GM18499 (cell line): ENCODE measurements at regions not wholly inside any gene's neighbourhood (a gene's known extent, or its start where the extent isn't known, plus 50 kb on each side); places are given as distances from the start of the nearest gene placed in this dataset.

Experiments
- ATAC-seq: cut with Tn5 transposase; IDR thresholded peaks from one replicate; pipeline ENCODE4 v1.9.1; 2021; ENCODE audit warnings: moderate number of reproducible peaks; ENCODE audit not compliant: insufficient read depth, unreplicated experiment

DNA sequence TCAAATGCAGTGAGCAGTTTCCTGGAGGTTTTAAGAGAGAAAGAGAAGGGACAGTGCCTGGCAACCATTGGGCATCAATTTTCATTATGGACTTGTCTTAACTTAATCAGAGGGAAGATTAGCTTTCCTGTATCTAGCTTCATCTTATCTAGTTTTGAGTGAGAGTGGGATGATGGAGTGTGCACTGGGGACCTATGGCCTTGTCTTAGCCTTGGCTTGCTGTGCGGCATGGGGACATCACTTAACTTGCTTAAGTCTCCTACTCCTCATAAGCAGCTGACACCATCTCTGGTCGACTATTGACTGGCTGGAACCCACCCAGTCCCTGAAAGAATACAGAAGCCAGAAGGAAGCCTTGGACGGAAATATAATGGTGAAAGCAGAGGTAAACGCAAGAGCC is 344.0 kb downstream of the SOX11 start:
- ATAC-seq, result no peak

DNA sequence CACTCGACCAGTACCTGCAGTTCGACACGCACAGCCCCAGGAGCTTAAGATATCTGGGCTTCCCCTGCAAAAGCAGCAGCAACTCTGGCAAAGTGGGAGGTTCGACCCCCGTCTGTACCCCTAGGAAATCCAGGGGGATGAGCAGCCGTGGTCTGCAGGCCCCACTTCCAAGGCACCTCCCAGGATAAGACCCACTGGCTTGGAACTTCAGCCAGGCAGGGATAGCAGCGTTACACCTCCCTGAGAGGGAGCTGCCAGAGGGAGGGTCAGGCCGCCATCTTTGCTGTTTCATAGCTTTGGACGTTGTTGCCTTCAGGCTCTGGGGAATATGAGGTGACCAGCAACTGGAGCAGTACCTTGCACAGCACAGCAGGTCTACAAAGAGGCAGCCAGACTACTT is 351.1 kb downstream of the SOX11 start:
- ATAC-seq, result no peak

DNA sequence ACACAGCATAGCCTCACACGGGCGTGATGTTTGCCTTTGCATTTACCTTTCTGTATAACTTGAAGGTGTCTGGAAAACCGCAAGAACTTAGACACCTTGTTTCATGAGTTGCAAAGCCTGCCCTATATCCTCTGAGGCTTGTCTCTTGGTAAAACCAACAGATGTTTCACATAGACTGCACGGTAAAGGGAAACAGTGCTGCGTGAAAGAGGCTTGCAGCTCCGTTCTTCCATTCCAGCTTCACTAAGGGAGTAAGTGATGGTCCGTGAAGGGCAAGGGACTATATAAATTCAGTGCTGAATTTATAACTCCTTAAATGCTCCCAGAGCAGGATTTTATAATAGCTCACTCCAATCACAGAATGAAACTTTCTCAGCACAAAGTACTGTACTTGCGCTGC is 360.5 kb downstream of the SOX11 start:
- no peak for ATAC-seq

DNA sequence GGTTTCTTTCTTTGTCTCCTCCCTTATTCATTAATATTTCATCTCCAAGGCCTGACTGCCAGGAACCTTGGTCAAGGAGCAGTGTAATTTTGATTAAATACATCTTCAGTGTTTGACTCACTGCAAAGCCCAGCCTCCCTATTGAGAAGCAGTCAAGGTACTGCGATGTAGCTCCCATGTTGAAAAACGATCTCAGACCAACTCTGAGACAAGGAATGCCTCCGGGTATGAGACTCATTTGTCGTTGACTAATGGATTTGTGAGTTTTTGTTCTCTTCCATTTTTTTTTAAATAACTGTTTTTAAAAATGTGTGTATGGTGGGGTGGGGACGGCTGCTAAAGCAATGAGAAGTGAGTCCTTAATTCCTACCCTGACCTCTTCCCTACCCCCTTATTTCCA is 361.6 kb downstream of the SOX11 start:
- ATAC-seq, result no peak

DNA sequence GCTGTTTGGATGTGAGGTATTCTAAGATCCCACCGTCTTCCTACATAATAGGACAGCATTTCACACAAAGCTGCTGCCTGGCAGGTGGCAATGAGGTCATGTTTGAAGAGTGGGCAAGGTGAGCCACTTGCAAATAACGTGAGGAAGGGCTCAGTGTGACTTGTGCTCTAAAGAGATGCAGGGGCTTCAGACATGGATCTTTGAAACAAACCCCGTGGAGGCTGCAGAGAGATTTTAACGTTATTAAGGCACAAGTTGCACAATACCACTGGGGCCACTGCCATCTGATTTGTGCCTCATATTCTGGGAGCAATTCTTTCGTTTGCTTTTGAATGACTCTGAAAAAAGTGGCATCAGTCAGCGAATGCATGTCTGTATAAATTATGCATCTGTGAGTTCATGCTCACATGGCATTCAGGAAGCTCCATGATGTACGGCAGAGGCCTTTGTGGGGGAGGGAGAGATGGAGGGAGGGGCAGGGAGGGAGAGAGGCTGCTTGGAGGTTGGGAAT is 362.0 kb downstream of the SOX11 start:
- no peak for ATAC-seq

DNA sequence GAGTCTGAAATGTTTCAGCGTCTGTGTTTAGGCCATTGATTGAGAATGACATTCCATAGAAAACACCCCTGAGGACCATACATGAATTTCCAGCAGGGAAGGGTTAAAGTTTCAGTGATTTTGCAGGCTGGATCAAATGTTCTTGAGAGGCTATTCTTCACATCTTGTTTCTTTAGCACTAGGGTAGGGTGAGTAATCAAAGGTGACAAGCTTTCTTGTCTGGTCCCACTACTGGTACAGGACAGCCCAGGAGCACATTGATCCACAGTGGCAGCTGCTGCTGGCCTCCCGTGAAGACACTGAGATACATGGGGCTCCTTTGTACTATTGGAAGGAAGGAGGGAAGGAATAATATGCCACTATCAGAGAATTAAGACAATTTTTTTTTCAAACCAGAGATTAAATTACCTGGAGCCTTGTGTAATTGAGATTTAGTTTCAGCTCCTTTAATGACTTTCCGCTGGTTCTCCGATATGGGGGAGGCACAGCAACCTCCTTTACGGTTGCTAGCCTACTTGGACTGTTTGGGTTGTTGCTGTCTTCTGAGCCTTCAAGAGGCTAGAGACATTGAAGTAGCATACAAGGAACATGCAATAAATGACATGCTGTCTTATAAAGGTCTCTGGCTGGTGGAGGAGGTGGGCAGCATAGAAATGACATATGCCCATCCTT is 368.9 kb downstream of the SOX11 start:
- no peak for ATAC-seq

DNA sequence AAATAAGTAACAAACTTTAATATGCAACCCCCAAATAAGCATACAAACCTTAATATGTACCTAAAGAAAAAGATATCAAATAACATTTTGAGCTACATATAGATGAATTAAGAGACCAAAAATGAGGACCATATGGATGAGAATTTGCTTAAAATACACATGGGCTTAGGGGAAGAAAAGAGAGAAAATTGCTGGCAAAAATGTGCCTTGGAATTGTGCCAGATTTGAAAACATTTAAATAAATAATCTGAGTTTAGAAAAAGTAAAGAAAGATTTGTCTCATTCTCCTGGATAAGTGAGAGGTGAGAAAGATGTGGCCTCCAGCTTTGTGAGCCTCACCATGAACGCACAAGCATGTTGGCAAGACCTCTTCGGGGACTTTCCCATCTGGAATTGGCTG is 372.6 kb downstream of the SOX11 start:
- ATAC-seq, result no peak

DNA sequence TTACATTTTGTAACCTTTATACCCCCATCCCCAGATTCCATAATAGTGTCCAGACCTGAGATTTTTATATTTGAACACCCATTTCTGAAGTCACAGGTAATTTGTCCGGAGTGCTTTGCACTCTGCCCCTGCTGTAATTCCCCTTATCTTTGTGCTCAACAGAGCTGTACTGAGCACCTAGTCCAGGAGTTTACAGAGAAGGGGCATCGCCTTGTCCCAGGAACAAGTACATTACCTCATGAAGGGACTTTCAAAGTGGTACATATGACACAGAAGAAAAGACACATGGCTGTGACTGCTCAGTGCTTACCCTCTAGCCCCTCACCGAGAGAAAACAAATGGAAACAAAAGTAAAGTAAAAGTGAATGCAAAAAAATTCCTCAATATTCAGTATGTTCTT is 373.5 kb downstream of the SOX11 start:
- ATAC-seq, result no peak

DNA sequence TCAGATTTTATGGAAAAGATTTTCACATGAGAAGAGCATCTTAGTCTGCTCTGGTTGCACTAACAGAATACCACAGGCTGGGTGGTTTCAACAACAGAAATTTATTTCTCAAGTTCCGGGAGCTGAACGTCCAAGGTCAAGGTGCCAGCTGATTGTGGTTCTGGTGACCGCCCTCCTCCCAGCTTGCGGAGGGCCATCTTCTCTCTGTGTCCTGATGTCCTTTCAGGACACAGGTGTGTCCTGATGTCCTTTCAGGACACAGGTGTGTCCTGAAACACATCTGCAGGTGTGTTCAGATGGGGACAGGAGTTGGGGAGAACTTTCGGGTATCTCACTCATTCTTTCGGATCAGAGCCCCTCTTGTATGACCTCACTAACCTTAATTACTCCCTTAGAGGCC is 374.9 kb downstream of the SOX11 start:
- ATAC-seq, result no peak

DNA sequence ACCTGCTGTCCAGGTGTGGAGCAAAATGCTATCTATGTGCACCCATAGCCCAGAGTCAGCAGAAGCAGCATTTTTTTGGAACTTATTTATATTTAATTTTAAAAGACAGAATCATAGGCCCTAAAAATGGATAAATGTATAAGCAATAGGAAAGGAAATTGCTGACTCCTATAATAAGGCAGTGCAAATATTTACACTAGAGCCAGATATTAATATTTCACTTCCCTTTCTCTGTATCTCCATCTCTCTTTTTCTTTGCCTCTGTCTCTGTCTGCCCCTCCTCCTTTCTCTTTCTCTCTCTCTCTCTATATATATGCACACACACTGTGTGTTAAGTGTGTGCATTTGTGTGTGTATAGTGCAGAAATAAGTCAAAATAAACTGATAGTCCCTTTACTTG is 375.6 kb downstream of the SOX11 start:
- no peak for ATAC-seq

DNA sequence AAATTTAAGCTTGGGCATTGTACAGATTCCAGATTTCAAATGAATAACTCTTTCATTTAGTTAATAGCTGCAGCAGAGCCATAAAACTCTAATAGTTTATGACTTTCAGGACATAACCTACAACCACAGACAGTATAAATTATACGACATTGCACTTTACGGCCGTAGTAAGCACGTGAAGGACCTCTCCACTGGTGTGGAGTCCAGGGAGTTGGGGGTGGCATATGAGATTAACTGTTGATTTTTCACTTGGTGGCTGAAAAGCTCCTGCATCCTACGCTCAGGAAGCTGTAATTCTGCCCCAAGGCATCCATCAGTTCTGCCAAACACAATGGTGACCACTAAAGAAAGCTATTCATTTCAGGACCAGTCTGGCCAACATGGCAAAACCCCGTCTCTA is 376.2 kb downstream of the SOX11 start:
- no peak for ATAC-seq

DNA sequence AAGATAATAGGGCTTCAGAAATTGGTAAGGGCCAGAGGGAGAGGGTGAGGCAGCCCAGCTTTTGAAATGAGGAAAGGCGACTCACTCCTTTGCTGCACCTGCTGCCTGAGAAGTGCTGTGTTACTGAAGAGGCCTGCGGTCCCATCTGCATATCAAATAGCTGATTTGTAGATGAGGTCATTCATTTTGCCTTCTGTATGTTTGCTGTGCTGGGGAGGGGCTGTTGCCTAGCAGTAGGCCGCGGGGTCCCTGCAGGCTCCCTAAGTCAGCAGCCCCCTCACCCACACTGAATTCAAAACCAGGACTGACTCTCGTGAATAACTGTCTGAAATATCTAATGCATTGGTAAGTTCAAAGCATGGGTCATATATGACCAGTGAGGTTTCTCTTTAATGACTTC is 377.2 kb downstream of the SOX11 start:
- ATAC-seq, result no peak

DNA sequence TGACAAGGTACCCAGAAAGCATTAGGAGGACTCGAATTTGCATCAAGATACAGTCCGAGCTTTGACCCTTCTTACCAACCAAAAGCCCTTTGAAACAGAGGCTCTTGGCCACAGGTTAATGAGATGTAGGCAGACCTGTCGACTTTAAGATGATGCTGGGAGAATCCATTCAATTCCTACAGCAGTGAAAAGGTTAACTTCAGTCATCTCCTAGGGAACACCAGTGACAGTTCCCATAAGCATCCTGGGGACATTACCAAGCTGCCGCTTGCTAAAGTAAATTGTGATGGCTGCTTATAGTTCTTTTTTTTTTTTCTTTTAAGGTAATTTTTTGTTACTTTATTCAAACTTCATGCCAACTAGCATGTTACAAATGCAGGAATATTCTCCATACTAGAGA is 379.3 kb downstream of the SOX11 start:
- ATAC-seq, result no peak

DNA sequence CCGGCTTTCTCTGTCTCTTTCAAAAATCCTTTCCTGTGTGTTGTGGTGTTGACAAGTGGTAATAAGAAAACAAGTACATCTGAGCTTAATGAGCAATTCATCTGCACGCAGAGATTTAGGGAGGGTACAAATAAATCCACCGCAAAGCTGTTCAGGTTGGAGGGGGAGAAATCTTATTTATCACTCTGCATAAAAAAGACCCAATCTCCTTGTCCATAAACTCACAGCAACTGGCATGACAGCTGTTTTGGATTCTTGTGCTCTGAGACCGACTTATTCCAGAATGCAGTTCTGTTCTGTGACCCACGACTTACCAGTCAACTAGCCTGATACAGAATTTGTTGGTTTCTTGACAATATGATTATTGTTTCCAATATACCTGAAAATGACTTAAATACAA is 380.1 kb downstream of the SOX11 start:
- no peak for ATAC-seq

DNA sequence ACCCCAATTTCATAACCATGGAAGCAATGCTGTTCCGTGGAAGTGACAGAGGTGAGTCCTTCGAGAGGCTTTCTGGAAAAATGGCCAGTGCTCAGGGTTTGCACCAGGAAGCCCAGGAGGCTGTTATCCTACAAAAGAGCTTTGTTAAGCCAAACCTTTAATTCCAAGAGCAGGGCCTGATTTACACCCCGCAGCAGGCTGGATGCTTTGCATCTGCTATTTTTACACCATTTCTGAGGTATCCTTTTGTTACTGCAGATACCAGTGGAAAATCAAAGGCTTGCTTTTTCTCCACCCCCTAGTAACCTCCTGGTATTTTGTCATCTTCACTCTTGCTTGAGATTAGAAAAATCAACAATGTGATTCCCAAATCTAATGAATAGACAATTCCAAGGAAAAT is 380.6 kb downstream of the SOX11 start:
- ATAC-seq, result no peak

DNA sequence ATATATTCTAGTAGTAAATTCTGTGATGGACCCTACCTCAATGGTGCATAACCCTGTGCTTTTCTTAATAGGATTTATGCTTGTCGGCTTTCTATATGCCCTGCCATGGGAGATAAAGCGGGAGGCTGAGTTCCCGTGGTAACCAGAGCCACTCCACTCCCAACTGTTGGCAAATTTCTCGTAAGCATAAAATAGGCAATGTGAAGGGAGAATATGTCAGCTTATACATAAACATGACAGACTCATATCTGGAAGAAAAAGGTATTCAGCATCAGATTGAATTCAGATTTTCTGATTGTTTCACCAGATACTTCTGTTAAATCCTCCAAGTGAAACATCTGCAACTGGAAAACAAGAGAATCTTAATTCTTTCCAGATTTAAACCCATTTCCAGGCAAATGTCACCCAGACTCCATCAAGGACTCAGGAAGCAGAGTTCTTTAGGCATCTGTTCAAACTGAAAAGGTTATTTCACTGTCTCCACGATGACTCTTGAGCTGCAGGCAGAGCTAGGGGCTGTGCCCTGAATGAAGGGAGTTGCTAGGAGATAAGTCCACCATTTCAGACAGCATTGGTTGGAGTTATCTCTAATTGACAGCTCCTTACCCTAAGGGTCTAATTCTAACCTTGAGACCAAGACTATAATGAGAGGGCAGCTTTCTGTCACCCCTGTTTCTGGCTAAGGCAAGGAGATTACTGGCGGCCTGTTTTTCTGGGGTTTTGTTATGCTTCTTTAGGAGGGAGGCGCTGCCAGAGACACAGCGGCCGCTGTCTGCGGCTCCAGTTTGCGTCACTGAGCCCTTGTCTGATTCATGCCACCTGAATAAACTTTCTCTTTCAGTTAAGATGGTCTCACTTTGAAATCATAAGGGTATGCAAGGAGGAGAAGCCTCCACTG is 381.3 kb downstream of the SOX11 start:
- no peak for ATAC-seq

DNA sequence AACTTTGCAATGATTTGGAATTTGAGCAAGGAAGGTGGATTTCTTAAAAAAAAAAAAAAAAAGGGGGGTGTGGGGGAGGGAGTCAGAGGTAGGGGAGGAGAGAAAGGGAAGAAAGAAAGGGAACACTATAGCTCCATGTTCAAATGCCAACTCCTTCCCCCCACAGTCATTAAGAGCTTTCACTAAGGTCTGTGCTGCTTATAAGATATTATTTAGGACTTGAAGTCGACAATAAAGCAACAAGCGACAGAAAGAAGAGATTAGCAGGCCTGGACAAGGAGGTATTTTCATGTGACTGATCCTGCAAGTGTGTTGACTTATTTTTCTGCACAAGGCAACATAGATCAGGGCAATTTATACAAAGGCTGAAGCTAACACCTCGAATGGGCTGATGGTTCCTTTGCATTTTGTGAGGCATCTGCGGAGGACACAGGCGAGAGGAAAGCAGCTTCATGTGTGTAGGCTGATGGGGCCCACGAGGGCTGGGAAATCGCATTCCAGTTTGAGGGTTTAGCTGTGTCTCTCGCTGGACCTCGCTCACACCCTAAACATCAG is 382.0 kb downstream of the SOX11 start:
- no peak for ATAC-seq

DNA sequence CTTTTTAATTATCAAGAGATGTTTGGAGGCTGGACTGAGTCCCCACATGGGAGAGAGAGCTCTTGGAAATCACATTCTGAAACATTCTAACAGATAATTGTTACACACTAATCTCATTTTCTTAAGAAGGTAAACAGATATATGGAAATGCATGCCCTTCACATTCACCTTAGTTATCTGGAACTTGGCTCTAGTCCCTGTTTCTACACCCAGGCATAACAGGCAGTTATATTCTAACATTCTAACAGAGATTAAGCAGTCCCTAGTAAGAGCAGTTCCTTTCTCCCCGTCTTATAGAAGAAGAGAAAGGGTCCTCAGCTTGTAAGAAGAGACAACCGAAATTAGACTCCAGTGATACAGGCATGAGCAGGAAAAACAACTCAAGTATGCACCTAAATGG is 385.4 kb downstream of the SOX11 start:
- no peak for ATAC-seq

DNA sequence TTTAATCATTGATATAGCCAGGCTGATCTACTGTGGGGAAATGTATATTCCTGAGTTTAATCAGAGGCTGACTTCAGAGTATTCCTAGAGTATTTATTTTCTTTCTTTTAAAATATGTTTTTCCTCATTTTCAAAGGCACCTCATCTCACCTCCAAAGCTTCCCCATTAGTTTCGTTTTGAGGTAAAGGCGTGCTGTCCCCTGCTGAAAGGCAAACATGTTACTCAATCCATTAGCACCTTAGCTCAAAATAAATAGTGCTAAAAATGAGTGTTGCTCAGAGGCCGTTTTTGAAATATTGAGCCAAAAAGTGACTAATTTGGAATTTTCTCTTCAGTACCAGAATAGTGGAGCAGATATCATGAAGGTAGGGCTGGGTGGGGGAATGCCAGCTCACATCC is 386.2 kb downstream of the SOX11 start:
- no peak for ATAC-seq

DNA sequence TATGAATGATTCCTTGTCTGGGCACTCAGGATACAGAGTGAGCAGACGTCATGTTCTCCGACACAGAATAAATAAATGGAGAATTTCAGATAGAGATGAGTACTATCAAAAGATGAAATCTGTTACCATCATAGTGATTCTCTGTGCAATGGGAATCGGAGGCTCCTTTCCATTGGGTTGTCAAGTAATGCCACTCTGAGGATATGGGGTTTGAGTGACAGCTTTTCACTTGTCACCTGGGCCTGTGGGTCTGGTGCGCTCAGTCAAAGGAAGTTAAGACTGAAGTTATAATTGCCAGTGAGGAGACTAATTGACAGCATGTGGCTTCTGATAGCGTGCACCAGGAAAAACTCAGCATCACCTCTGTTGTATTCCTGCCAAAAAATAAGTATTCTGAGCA is 387.2 kb downstream of the SOX11 start:
- ATAC-seq, result no peak

DNA sequence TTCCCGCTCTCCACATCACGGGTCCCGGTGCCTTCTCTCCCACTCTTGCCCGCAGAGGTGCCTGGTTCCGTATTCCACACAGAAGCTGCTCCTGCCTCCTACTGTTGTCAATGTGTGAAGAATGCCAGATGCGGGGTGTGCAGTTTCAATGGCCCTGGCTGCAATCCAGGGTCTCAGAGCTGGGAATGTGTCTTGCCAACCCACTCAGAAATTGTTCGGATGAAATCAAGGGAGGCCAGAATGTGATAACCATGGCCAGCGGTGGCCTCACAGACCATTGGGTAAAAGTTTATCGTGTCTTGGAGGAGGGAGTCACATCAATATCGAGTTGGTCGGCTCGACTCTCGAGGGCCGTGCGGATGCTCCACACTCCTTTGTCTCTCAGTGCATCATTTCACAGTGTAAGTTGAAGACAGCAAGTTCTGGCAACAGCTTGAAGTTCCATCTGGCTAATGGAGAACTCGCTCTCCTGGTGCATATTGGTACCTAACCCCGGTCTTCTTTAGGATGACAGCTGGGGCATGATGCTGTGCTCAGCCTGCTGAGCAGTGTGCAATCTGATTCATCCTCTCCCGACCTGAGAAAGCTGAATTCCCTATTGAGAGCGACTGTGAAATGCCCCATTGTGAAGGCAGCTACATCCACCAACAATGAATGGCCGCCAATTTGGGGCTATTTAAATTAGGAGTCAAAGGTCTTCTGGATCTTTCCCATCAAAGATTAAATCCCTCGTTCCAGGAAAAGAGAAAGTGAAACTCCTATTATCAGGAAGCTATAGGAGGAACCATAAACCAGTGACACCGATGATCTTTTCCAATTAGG is 389.0 kb downstream of the SOX11 start:
- no peak for ATAC-seq
